ENCODE measurements at regions not wholly inside any gene's neighbourhood (a gene's known extent, or its start where the extent isn't known, plus 50 kb on each side); places are given as distances from the start of the nearest gene placed in this dataset.

DNA sequence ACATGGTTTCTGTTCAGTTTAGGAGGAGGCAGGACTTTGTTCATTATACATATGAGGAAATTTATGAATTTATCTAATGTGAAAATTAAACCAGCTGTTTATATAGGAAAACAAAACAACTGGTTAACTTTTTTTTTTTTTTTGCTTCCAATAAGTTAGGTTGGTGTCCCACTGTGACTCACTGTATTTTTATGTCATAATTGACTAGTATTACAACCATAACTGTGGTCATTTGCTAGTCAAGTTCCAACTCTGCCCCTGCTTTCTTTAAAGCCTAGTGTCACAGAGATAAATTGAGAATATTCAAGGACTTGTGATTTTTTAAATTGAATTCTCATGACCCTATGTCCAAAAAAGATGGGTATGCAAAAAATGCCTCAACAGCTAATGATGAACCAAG lies 227.7 kb downstream of the BCAT1 start:
- no peak for DNase-seq

DNA sequence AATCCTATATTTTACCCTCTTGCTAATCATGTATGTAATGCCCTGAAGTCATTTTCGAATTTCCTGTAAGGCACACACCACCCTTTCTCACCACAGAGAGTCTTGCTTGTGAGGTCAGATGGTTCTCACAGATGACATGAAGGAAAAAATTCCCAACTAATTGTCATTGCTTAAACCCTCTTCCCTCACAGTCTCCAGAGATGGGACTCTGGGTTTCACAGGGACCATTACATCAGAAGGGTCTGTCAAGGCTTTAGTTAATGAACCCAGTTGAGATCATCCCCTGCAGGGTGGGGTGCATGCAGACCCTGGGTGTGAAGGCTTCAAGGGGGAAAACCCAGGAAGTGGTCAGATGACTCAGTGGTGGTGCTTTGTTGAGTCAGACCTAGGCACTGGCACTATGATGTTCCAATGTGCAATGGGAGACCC lies 229.6 kb downstream of the BCAT1 start:
- DNase-seq = no peak

DNA sequence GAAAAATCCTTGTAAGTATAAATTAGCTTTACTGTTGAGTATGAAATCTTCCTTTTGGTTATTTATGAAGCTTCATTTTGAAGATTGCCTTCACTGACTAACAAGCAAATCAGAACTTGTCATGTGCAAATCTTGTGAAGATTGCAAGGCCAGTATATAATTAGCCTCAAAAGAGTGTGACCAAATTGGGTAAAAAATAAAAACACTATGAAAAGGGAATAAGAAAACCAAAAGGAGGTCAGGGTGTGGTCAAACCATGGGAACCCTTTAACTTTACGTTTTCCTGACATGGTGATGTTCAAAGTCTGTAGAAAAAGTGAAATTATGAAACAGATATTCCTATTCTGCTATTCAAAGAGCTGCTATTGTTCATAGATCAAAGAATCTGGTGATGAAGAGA lies 230.3 kb downstream of the BCAT1 start:
- DNase-seq = no peak

DNA sequence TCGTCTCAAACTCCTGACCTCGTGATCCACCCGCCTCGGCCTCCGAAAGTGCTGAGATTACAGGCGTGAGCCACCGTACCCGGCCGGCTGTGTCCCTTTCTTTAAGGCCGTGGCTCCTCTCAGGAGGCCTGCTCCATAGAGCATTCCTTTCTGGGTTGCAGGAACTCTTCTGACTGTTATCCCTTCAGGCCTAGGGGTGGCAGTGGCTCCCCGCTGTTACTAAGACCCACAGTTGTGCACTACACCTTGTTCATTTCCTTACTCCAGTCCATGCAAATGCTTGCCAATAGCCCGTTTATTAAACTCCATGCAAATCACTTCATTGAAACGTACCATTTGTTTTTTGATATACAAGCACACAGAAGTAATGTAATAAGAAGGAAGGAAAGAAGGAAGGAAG lies 234.7 kb downstream of the BCAT1 start:
- DNase-seq = no peak

DNA sequence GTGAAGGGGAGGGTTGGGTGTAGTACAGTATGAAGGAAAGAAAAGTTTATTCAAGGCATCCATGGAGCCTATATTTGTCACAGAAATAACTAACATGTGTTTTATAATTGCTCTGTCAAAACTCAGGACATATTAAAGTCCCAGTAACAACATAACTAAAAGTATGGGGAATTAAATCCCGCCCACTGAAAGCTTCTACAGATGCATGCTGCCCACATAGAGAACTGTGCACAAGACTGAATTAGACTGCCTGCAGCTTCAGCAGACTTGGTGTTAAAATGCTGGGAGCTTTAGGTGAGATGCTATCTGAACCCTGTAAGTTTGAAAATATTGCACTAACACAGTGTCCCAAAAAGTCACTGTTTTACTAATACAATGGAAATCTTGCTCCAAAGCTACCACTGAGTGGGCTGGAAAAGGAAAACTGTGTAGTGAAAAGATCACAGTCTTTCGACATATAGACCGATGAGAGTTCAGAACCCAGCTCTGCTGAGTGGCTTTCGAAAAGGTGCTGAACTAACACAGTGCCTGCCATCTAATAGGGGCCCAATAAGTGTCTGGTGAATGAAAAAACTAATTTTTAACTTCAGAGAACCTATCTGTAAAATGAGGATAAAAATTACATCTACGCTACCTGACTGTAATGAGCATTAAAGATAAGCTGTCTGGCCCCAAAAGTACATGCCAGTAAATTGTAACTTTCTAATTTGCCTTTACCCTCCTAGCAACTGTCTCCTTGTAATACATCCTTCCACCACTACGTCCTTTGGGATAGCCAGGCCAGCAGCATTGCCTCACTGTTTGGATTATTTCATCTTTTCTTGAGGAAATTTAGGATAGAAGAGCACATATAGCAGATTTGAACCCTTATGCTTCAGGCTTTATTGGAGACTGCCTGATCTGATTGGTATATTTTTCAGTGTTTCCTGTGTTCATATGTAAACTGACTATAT lies 237.6 kb downstream of the BCAT1 start:
- DNase-seq = no peak

DNA sequence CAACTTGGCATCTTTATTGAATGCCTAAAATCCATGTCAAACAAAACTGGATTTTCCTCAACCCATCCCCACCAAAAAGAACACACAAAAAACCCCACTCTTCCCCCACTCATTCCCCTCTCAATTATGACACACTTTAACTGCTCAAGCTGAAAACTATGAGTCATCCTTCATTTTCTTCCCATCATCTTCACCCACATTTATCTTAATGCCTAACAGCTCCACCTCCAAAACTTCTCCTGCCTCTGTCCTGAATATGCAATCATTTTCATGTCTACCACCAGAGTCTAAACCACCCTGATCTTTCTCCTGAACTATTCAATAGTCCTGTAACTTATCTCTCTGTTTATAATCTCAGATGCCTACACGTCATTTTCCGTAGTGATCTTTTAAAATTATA lies 239.7 kb downstream of the BCAT1 start:
- DNase-seq = no peak

DNA sequence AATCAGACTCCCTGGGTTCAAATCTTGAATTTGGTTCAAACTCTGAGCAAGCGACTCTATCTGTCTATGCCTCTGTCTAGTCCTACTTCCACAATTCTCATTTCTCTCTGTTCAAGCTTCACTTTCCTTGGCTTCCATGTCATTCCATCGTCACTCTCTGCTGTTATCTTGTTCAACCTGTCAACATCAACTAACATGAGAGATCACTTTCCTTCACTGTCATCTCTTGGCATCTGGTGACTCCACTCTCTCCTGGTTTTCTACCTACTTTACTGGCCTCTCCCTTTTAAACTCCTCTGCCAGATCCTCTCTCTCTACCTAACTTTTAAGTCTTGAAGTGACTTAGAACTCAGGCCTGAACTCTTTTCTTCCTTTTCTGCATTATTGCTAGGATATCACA lies 240.2 kb downstream of the BCAT1 start:
- DNase-seq = no peak

DNA sequence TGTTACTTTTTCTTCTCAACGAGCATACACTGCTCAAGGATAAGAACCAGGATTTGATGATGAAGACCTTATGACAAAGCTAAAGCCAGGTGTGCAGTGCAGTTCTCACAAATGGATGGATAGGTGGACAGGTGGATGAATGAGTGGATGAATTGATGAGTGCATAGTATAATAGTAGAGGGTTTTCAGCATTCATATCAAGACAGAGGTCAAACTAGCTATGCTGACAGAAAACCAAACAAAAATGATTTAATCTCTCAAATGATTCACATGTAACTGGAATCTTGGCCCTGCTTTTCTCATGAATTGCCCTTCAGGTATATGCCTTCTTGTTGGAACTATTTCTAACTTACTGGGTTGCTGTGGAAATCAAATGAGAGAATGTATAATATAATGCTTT lies 240.9 kb downstream of the BCAT1 start:
- DNase-seq = no peak

DNA sequence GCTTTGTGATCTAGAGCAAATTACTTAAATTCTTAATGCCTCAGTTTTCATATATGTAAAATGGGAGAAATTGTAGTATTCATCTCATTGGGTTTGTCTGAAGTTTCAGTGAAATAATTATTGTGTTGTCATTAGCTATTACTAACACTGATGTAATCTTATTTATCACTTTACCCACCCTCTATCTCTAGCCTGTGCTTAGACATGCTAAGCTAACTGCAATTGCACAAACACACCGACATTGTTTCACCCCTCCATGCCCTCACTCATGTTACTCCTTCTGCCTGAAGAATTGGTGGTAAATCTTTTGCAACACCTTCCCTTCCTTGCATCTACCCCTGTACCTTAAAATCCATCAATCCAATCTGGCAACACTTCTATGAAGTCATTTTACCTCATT lies 241.6 kb downstream of the BCAT1 start:
- DNase-seq = no peak

DNA sequence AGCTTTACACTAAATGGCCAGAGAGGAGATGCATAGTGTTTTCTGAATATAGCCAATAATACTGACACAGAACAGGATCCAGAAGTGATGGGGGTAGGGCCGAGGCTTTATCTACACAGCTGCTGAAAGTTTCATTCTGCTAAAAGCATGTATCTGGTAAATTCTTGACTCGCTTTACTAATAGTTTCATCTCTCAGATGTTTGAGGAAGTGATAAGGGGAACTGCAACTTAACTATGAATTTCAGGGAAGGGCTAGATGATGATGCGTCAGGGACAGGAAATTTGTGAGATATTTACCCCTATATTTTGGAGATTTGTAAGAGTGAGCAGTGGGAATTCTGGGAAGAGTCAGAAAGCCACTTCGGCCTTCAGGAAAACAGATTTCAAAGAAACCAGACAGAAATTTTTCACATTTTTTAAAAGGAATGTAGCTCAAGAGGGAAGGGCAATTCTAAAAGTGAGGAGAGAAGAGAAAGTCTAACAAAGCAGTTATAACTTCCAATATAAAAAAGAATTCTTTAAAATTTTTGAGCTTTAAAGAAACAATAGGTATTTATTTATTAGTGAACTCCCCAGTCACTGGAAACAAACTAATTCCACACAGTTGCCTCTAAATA lies 243.1 kb downstream of the BCAT1 start:
- DNase-seq = no peak

DNA sequence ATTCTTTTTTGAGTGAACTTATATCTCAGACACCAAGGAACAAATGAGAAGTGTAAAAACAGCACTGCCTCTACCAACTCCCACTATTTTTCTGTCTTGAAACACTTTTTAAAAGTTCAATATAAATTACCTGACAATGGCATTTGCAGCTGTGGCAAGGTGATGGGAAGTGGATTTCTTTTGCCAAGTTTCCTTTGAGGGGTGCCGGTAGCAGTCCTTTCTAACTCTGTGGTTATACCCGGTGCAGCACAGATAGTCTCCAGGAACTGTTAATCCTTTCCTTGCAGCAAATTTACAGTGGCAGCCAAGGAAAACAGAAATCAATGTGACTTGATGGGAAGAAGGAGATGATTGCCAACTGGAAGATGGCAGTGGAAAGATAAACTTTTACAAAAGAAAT lies 243.7 kb downstream of the BCAT1 start:
- DNase-seq = no peak

DNA sequence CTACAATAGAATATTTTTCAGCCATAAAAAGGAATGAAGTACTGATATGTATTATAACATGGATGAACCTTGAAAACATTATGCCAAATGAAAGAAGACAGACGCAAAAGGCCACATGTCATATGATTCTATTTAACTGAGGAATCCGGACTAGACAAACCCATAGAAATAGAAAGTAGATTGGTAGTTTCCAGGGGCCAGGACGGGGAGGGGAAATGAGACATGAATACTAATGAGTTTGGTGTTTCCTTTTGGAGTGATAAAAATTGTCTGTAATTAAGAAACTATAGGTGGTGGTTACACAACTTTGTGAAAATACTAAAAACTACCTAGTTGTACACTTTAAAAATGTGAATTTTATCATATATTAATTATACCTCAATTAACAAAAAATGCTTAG lies 247.6 kb downstream of the BCAT1 start:
- DNase-seq = no peak

DNA sequence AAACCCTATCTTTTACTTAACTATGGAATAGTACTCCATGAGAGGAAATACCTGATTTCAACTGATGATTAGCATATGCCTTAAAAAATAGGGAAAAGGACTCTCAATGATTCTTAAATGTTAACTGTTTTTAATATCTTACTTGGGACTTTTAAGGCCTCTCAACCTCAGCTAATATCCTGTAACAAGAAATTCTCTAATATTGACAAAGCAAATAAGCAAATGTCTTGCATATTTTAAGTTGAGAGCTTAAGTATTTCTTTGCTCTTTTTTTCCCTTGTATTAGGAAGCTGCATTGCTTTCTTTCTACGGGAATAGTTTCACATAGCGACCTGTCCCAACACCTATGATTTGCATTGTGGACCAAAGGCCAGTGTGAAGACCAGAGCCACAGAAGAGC lies 249.9 kb downstream of the BCAT1 start:
- no peak for DNase-seq

DNA sequence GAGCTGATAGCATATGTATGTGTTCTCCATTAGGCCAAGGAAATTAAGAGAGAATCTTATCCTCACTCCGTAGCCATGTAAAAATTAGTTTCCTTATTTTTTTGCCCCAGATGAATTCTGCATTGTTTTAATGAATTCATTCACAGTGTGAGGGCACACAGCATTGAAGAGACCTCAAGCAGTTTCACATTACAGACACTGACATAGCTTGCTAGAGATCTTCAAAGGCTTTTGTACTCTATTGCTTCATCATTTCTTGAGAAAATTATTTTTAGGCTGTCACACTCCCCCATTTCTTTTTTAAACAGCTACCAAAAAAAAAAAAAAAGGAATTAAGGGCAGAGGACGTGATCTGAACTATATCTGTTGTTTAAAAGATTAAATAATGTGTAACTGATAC lies 251.1 kb downstream of the BCAT1 start:
- DNase-seq = no peak

DNA sequence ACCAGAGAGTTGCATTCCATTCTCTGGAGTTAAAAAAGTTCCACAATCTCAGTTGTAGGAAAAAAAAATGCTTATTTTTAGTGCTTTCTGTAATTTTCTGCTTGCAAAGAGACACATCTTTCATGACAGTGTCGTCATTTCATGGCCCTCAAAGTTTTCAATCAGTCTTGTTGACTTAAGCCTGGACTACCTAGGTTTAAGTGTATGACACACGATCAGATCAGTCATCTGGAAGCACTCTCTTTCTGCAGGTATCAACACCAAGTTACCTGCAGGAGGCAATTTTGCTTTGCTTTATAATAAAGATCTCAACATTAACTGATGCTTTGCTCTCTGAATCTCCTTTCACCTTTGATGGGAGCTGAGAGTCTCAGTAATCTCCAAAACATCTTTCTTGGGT lies 251.6 kb downstream of the BCAT1 start:
- DNase-seq = no peak

DNA sequence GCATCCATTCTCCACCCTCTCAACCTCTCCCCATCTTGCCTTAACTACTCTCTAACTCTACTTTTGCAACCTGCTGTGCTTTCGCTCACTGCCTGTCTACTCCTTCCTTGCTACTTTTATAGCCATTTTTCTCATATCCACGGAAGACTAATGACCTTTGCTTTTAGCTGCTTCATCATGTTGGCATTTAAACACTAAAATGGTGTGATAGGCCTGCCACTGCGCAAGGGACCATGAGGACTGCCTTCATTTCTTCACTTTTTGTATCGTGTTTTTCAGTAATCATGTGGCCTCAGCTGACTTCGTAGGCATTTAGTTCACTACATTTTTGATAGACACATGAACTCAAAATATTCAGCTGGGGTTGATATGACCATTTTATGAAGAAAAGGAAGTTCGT lies 252.1 kb downstream of the BCAT1 start:
- no peak for DNase-seq

DNA sequence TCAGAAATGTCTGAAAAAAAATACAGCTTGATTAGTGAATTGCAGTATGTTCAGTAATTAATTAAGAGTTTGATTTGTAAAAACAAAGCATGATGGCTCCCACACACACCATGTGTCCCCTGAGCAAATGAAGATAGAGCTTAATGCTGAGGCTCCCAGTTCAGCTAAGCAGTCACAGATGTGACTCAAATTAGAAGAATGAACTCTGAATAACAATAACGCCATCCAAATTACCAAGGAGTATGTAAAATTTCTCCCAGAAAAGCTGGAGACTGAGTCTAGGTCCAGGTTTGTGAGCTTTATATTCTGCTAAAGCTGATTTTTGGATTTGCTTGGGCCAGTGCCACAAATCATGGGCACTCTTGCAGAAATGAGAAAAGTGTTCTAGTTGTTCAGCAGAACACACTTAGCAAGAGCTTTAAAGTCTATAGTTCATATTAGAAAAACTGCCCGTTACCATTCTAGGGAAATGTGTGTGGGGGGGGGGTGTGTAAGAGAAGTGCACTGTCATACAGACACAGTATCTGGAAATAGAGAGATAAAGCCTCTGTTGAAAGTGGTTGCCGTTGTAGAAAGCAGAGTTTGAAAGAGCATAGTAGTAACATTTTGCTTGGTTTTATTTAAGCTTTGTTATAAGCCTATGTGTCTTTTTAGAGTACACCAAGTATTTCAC lies 253.1 kb downstream of the BCAT1 start:
- no peak for DNase-seq

DNA sequence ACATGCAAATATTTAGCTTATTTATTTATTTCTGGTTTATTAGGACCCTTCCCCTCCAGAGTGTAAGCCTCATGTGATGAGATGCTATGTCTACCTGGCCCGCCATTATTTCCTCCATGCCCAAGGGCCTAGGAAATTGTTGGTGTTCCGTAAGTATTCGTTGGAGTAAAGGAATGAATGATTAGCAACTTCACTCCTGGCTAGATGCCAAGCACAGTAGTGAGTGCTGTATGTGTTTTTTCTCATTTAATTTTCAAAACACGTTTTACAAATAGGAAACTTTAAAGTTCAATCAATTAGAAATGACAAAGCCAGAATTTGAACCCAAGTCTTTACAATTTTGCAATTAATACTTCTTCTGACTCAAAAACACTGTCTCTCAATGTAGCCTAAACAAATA lies 253.8 kb downstream of the BCAT1 start:
- DNase-seq = no peak

DNA sequence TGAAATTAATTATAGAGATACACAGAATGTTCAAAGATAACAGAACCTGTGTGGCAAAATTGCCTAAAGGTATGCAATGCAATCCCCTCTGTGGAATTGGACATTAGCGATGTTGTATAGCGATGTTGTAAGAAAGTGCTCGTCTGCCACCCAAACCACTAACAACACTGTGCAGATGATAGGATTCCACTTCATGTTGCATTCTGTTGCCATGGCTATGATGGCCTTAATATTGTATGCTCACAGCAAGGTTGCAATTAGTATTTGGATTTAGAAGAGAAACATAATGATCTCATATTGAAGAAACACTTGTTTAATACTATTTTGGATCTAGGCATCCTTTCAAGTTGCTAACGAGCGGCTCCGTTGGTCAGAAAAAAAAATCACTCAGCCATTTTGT lies 260.3 kb downstream of the BCAT1 start:
- no peak for DNase-seq

DNA sequence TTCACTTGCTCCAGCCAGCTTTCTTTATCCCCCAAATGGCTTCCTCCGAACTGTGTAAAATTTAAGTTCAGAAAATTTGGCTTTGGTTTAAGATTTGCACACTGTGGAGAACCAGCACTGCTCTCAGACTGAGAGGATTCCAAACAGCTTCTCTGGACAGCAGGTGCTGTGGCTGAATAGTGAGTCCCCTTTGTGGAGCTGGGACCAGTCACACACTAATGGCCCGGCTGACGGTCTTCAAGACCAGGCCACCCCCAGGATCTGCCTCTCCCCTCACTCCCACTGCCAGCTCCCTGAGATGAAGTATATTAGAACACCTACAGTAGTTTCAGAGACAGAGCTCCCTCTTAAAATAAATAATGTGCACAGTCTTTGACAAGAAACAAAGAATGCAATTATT lies 267.3 kb downstream of the BCAT1 start:
- DNase-seq = no peak

DNA sequence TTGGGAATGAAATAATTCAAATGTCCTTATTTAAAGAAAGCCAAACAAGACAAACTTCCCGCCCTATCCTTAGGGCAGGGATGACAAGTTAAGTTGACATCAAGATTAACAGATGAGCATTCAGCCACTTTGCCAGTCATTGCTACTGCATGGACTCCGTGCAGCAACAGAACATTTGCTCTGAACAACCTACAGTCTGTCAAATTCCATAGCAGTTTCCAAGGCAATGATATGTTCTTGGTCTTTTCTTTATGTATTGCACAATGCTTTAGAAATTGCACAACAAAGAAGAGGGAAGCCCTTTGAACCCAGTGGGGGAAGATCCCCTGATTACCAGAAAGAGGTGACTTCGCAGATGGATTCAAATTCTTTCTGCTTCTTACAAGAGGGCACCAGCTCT lies 269.8 kb downstream of the BCAT1 start:
- DNase-seq = no peak

DNA sequence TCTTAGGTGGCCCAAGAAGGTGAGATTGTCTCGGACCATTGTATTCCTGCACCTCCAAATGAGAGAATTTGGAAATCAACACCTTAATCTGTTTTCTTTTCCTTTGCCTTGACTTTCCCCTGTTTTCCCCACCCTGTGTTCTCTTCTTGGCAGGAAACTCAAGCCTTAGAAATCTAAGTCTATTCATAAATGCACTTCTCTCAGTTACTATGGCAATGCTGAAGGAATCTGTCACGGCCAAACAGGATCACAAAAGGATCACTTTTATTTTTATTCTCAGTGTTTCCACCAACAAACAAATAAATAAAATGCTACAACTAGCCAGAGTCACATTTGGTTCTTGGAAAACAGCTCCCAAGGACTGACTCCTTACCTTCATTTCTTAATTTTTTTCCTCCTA lies 270.5 kb downstream of the BCAT1 start:
- DNase-seq = no peak

DNA sequence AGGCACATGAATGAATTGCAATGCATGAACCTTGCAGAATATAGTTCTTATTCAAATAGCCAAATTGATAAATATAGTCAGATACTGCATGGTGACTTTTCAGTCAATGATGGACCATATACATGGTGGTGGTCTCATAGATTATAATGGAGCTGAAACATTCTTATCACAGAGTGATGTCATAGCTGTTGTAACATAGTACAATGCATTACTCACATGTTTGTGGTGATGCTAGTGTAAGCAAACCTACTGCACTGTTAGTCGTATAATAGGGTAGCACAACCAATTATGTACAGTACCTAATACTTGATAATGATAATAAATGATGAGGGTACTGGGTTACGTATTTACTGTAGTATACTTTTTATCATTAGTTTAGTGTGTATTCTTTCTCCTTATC lies 280.3 kb downstream of the BCAT1 start:
- DNase-seq = no peak

All from NCI-H1694 (cell line).